NCI-H2196 (cell line): ENCODE measurements at regions not wholly inside any gene's neighbourhood (a gene's known extent, or its start where the extent isn't known, plus 50 kb on each side); places are given as distances from the start of the nearest gene placed in this dataset.

Experiments
- DNase-seq: peaks from one replicate; lab custom pipeline; 2025; ENCODE audit not compliant: unreplicated experiment; lab: John Stamatoyannopoulos, UW

DNA sequence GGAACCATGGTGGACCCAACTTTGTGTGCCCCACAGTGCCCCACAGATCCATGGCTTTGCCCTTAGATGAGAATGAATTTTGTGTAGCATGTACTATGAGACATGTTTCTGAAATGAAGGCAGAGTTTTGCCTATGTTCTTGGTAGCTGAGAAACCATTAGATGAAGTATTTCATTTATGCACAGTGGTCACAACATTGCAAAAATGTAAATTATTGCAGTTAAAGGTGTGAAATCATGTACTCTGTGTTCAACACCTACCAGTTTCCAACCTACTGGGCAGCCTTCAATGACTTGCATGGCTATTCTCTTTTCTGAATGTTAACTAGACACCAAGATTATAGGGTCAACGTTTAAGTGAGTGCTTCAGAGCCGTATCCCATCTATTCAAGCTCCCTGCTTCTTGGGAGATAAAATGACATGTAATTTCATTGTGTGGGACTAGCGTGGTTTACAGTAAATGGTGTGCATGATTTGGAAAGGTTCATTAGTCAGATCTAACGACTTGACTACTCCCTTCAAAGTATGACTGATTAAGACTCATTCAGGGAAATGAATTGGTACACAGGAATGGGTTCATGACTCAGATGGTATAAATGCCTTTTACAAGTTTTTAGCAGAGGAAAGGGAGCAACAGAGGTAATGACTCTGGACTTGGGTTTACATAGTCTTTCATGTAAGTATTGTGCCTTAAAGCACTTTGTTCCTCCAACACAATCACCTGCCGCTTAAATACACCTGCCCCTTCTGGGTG, 106.1 kb upstream of the AKIRIN2 start:
- DNase-seq = no peak

DNA sequence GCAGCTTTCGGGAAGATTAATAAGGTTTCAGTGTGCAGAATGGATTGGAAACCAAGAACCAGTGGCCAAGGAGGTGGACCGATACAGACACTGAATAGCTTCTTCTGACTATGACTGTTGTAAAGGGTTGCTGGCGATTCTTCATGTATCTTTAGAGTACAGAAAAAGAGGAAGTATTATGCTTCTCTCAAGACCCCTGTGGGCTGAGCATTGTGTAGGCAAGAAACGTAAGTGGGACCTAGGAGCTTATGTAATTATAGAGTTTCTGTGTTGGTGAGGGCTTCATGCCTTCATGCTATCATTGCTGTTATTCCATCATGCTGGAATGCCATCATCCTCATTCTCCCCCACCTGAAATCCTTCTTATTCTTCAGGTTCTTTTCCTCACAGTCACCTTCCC, 105.4 kb upstream of the AKIRIN2 start:
- no peak for DNase-seq

DNA sequence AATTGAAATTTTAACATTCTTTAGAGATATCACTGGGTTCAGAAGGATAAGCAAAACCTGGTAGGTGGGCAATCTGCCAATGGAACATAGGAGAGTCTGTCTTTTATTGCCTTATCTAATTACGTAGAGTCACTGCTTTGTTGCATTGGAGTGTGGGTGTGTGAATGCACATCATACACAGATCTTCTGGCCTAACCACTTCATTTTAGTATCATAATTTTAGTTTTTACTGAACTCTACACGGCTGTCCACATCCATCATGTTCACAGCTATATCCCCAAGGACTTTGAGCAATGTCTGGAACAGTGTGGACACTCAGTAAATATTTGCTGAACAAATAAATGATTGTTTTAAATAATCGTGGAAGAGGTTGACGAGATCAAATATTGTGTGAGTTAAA, 104.6 kb upstream of the AKIRIN2 start:
- DNase-seq = peak; percentile 61

DNA sequence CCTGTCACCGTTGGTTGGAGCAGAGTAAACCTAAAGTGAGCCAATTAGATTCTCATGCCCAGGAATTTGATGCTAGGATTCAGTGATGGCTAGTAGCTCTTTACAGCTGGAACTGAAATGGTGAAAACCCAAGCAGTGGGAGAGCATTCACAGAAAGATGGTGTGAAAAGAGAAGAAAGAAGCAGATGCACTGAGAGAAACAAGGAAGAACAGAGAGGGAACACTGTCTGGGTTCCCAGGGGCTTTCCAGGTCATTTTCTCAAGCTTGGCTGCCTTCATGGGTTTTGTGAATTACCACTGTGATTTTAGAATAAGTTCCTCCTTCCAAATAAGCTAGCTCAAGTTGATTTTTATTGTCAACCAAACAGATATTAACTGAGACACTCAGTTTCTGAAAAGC, 104.1 kb upstream of the AKIRIN2 start:
- no peak for DNase-seq

DNA sequence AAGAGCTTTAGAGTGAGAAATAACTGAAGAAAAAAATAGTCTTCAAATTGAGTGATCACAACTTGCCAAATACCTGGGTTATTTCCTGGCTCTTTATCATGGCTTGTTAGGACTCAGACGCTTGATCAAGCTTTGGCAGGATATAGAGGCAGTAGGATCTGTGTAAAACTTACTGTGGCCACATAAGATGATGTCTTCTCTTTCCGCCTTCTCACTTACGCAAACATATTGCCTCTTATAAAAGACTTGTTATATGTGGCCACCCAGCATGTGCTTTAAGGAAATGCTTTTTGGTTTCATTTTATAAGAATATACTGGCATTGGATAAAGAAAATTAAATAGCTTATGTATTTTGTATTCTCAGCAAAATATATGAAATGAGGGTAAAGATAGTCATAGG, 101.8 kb upstream of the AKIRIN2 start:
- DNase-seq = no peak

DNA sequence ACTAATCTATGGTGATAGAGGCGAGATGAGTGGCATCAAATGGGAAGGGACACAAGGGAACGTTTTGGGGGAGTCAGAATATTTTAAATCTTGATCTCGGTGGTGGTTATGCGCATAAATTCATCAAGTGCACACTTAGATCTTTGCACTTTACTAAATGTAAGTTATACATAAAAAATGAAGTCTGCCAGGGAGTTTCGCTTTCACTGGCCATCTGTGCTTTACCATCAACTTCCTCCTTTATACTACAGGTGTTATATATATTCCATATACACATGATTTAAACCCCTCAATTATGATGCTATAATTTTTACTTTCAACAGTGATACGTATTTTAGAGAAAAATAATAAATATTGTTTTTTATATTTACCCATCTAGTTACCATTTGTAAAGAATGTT, 97.6 kb upstream of the AKIRIN2 start:
- DNase-seq = no peak

DNA sequence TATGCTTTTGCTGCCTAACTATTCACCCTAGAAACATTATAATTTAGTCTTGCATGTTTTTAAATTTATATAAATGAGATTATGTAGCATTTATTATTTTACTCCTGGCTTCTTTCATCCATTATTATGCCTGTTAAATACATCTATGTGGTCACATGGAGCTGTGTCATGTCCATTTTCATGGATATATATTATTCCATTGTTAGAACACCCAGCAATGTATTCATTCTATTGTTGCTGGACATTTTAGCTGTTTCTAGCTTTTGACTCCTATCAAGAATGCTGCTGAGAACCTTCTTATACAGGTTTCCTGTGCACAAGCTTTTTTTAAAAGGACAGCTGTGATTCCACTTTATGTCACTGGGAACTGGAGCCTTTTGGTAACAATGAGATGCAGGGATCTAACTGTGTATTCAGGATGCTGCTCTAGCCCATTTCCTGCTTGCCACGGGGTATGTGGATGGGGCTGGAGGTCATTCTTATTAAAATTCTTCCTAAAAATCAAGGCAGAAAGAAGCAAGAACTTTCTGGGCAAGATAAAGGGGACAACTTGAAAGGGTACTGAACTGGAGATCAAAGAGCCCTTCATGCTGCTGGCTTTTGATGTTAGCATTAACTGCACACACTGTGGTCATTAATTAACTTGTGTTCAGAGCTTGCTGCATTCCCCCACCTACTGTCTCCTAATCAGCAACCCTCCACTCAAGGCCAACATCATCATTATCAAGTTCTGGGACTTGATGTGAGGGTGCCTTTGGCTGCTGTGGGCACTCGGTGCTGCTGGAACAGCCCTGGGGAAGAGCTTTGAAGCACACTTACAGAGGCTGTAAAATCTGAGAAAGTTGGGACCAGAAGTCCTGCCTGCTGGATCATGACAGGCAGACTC, 96.6 kb upstream of the AKIRIN2 start:
- DNase-seq = no peak

DNA sequence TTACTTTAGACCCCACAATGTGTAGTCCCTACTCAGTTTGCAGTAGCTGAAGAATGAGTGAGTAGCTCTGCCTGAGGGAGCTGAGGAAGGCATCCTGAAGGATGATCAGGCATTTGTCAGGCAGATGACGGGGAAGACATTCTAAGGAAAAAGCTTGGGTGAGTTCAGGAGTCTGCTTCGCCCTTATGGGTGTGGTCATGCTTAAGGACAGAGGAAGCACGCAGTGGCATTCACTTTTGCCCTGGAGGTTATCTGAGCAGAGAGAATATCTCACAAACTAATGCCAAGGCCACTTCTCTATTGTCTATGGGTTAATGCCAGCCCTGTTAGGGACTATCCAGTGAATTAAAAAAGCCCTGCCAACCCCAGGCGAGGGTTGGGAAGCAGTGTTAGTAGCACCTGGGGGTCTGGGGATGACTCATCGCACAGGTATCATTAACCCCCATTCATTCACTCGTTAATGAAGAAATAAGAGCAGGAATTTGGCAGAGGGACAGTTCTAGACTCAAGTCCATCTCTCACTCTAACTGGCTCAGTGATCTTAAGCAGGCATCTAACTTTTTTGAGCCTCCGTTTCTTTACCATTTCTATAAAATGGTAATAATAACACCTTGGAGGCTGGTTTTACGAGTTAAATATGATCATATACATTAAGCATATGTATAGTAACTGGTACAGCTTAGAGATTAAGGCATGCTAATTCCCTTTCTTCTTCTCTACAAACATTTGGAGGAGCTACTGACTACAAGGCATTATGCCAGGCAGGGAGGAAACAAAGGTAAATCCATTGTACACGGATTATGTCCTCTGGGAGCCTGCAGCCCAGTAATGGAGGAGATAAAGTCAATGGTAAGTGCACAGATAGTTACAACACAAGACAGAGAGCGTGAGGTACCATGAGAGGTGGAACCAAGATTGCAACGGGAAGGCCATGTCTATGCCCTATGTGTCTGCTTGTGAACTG, 93.2 kb upstream of the AKIRIN2 start:
- no peak for DNase-seq

DNA sequence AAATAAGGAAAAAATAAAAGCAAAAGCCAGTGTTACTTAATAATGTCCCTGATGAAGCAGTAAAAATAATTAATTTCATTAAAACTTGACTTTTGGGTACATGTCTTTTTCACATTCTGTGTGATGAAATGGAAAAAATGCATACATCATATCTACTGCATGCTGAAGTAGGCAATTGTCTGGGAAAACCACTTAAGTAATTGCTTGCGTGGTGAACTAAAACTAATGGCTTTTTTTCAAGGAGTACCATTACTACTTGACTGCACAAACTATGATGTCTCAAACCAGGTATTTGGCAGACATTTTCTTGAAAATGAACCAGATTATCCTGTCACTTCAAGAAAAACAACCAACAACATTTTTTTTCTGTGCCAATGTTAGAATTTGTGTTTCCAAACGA, 91.3 kb upstream of the AKIRIN2 start:
- DNase-seq = no peak

DNA sequence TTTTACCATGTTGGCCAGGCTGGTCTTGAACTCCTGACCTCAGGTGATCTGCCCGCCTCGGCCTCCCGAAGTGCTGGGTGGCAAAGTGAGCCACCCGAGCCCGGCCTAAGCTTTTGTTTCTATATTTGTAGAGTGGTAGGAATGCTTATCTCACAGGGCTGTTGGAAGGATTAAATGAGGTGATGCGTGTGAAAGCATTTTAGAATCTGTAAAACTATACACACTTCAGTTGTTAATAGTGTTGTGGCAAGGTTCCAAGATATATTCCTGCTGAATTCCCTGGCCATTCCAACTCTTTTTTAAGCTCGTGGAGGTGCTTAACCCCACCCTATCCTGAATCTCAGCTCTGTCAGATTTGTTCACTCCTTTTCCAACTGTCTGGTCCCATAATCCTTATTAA, 89.9 kb upstream of the AKIRIN2 start:
- DNase-seq = no peak

DNA sequence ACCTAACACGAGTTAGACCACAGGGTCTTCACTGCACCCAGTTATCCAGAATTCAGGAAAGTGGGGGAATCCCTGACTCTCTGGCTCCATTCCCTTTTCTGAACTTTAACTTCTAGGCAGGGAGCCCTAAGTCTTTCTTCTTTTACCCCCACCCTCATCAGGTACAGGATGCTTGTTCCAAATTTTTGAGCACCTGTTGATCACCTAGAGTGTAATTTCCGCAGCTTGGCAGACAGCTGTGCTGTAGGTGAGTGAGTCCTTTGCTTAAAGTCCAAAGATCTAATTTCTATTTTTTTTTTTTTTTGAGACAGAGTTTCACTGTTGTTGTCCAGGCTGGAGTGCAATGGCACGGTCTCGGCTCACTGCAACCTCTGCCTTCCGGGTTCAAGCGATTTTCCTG, 89.5 kb upstream of the AKIRIN2 start:
- DNase-seq = no peak

DNA sequence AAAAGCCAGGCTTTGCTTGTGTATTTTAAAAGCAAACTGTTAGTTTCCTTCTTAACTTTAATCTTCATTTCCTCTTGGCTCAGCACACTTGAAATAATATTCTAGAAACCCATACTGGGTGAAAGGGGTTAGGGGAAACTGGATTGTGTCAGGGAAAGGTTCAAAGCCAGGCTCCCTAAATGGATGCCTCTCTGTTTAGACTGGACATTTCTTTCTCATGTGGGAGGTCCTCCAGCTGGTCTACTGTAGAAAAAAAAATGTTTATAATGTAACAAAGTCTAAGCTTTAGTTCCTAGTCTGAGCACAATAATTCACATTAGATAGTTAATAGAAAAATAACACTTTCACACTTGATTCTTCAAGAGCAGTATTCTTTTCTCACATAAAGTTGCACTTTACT, 89.0 kb upstream of the AKIRIN2 start:
- no peak for DNase-seq

DNA sequence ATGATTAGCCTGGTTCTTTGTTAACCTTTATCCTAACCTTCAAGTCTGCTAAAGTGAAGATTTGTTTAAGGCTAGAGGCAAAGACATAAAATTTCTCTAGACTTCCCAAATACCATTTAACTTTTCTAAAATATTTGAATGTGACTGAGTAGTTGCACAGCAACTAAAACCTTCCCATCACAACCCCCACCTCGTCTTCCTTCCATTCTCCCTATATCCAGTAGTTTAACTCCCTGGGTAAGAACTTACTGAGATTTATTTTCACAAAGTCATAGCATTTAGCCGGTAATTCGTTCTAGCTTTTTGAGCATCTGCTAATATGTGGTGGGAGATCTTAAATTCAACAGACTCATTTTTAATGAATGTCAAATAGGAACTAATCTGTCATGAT, 87.9 kb upstream of the AKIRIN2 start:
- no peak for DNase-seq

DNA sequence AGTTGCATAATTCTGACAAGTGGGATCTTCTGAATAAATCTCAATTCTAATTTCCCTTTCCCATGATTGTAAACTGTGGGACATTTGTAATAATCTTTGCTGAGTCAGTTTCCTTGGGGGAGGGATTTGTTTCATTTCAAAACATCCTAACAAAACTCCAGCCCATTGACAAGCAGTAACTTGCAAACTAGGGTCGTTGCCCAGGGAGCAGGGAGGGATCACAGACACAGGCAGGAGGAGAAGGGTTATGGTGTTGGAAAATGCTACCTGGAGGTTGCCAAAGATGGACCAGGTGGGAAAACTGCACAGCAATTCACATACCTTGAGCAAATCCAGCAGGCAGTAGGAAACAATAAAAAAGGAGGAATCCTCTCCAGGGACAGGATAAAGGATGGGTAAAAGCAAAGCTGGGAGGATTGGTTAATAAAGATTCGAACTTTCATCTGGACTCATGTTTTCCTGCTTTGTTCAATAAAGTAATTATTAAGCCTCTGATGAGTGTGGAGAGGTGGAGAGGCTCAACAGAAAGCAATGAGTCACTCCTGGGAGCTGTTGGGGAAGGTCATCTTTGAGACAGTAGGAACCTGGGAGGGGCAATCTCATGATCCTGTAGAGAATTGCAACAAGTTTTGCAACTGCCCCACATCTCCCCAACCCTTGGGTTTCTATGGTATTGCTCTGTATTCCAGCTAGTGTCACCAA, 87.3 kb upstream of the AKIRIN2 start:
- DNase-seq = no peak

DNA sequence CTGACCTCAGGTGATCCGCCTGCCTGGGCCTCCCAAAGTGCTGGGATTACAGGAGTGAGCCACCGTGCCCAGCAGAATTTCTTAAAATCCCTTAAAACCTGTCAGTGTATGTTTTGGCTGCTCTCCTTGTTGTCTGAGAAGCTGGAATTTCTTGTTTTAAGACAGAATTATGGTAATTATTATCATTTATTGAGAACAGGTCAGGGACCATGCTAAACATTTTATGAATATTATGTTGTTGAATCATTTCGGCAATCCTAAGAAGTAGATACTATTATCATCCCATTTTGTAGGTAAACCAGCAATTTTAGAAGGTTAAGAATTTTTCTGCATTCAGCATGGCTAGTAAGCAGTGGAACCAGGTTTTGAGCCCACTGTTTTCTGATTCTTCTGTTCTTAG, 86.1 kb upstream of the AKIRIN2 start:
- DNase-seq = no peak

DNA sequence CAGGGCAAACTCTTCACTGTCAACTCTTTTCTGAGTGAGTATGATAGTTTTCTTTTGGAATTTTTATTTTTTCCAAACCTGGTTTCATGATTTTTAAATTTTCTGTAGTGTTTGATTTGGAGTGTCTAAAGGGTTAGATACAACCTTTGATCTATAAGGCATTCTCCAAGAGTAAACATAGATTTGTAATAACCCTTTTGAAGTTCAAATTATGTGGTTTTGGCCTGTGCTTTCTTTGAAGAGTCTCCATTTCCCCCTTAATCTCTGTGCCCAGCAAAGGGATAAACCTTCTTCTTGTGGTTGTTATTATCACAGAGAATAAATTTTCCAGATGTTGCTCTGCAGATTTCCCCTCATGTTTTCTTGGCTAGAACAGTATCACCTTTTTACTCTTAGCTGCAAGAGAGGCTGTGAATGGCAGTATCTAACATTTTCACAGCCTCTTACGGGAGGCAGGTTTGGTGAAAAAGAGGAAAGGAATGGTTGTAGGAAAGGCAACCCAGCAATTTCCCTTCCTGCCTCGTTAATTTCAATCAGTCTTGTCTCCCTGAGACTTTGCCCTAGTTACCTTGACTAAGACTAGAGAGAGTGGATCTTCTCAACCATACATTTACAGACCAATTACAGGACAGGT, 83.3 kb upstream of the AKIRIN2 start:
- DNase-seq = no peak

DNA sequence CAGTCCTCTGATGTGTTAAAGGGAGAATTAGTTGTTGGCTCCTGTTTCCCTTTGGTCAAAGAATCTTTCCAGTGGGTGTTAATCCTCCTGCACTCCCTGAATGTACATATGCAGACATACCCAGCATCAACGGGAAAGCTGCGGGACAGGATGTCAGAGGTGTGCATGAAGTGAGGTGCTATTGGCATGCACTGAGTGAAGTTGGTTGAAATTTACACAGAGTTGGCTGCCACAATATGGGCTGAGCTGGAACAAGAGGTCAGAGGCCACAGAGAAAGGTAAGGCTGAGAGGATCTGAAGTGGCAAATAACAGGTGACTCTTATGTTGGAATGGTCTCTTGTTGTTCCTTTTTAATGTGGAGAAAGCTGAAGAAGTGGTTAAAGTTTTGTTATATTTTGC, 82.7 kb upstream of the AKIRIN2 start:
- DNase-seq = no peak

DNA sequence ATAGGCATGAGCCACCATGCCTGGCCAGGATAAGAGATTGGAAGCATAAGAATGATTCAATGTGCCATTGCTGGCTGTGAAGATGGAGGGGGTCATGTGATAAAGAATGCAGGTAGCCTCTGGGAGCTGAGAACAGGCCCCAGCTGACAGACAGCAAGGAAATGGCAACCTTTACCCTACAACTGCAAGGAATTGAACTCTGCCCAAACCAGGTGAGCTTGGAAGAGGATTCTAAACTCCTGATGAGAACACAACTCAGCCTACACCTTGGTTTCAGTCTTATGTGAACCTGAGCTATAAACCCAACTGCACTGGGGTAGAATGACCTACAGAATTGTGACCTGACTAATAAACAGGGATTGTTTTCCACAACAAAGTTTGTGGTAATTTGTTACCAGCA, 82.0 kb upstream of the AKIRIN2 start:
- DNase-seq = no peak

DNA sequence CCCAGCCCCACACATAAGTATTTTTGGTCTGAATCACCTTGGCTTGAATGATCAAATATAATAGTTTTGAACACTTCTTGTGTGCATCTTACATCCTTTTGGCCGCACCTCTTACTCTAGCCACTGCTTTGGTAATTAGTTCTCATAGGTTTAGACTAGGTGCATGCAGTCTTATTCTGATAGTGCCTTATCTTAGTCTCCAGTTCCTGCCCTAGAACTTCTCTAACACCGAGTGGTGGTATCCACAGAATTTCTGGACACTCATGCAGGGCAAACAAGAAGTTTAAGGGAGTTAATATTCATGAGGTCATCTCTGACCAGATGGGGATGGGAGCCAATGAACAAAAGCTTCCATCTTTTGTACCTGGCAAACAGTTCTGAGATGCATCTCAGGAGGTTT, 77.5 kb upstream of the AKIRIN2 start:
- no peak for DNase-seq
